K562 (cell line): ENCODE measurements at regions not wholly inside any gene's neighbourhood (a gene's known extent, or its start where the extent isn't known, plus 50 kb on each side); places are given as distances from the start of the nearest gene placed in this dataset.

Source experiments
- ATAC-seq: fragments of 200-7000 bp; cut with Tn5 transposase; 3 replicates; pipeline ENCODE4 v1.9.1; 2020; ENCODE audit warnings: moderate library complexity
- BruUV-seq: library from RNA; stranded (reverse); fragments of 400-500 nt; replicated peaks from 2 replicates; lab custom pipeline; 2021; lab: Mats Ljungman, UMichigan
- CTCF ChIA-PET: fragments of 300-600 bp; formaldehyde crosslinking; extraction: SDS; loops from one replicate; lab custom pipeline; 2021; ENCODE audit warnings: low intra/inter-chr PET ratio; lab: Yijun Ruan, JAX
- POLR2A ChIA-PET: fragments of 300-600, 350-650 bp; sonication (Branson Sonifier 250); formaldehyde crosslinking; extraction: SDS; loops from one replicate; lab custom pipeline; 2021; ENCODE audit warnings: antibody characterized with exemption, inconsistent platforms; lab: Yijun Ruan, JAX
- DNase-seq, 4 experiments: peaks; one replicate each; pipeline versions ENCODE4 v3.0.0 to v3.0.0-alpha.2; 2011 to 2018; ENCODE audit warnings: low spot score in 3 of 4, mixed read lengths in 3 of 4; ENCODE audit errors: extremely low read depth in 1 of 4
- FAIRE-seq: peaks from 2 replicates; lab custom pipeline; 2011; peaks lifted over from hg19 to GRCh38; lab: Jason Lieb, UNC
- H2AFZ ChIP-seq: 2 replicates; pipeline ENCODE4 v1.6.0; 2011; ENCODE audit warnings: low read depth, low read length, control low read depth, inconsistent platforms
- H3K27ac ChIP-seq: fragments of 200-600 bp; 3 replicates; pipeline ENCODE4 v1.8.0; 2011; ENCODE audit warnings: low read depth, mild to moderate bottlenecking, control low read depth, inconsistent platforms, low read length, moderate library complexity, mixed read lengths; ENCODE audit errors: extremely low read depth
- H3K27me3 ChIP-seq, 2 experiments: fragments of 300-600 bp in 1 of 2; 2 replicates in 1 of 2; 3 replicates in 1 of 2; pipeline versions ENCODE4 v1.6.0 to v1.8.0; 2011; ENCODE audit warnings: inconsistent platforms in 2 of 2, low read length in 2 of 2, mild to moderate bottlenecking in 1 of 2, mixed read lengths in 1 of 2, moderate library complexity in 1 of 2; ENCODE audit not compliant: control insufficient read depth in 2 of 2, insufficient read depth in 2 of 2
- H3K36me3 ChIP-seq: fragments of 300-600 bp; 3 replicates; pipeline ENCODE4 v1.8.0; 2011; ENCODE audit warnings: mild to moderate bottlenecking, low read length, inconsistent platforms; ENCODE audit not compliant: control insufficient read depth, insufficient read depth
- H3K4me1 ChIP-seq, 2 experiments: fragments of 200-600 bp in 1 of 2; replicated peaks in 1 of 2; 2 replicates in 1 of 2; 3 replicates in 1 of 2; pipeline versions ENCODE4 v1.5.1 to v1.8.0; 2011; ENCODE audit warnings: inconsistent platforms in 2 of 2, low read length in 2 of 2, mild to moderate bottlenecking in 1 of 2, mixed read lengths in 1 of 2, moderate library complexity in 1 of 2; ENCODE audit not compliant: control insufficient read depth in 2 of 2, insufficient read depth in 2 of 2
- H3K4me2 ChIP-seq: 2 replicates; pipeline ENCODE4 v1.6.1; 2011; ENCODE audit warnings: low read length, control low read depth, inconsistent platforms, mixed read lengths; ENCODE audit not compliant: insufficient read depth
- H3K4me3 ChIP-seq: fragments of 200-600 bp; sonication (generic), shearing (Covaris generic); 2 replicates; pipeline ENCODE4 v1.5.1; 2016; ENCODE audit warnings: control low read depth, inconsistent platforms
- H3K79me2 ChIP-seq: fragments of 200-600 bp; 3 replicates; pipeline ENCODE4 v1.8.0; 2011; ENCODE audit warnings: low read length, inconsistent platforms; ENCODE audit not compliant: control insufficient read depth, insufficient read depth
- H3K9ac ChIP-seq, 2 experiments: 2 replicates each; pipeline versions ENCODE4 v1.6.0 to v1.6.1; 2011; ENCODE audit warnings: low read depth in 2 of 2, low read length in 2 of 2, control low read depth in 1 of 2, inconsistent platforms in 1 of 2, mild to moderate bottlenecking in 1 of 2, mixed read lengths in 1 of 2; ENCODE audit not compliant: insufficient read depth in 1 of 2
- H3K9me1 ChIP-seq: one replicate; pipeline ENCODE4 v1.6.0; 2011; ENCODE audit warnings: inconsistent platforms, mild to moderate bottlenecking, low read length, moderate library complexity; ENCODE audit not compliant: control insufficient read depth, insufficient read depth
- H3K9me3 ChIP-seq: replicated peaks from 2 replicates; pipeline ENCODE4 v1.5.1; 2011; ENCODE audit warnings: low read depth, low read length, inconsistent platforms; ENCODE audit not compliant: control insufficient read depth, insufficient read depth
- H4K20me1 ChIP-seq: replicated peaks from 2 replicates; pipeline ENCODE4 v1.6.1; 2011; ENCODE audit warnings: low read length, inconsistent platforms, mixed read lengths; ENCODE audit not compliant: control insufficient read depth, insufficient read depth
- HMBOX1 ChIP-seq: sonication (generic); IDR thresholded peaks from 2 replicates; pipeline ENCODE4 v1.6.1; 2016
- JUN ChIP-seq, 2 experiments: sonication (generic) in 1 of 2; formaldehyde crosslinking in 1 of 2; IDR thresholded peaks; 2 replicates each; pipeline versions ENCODE4 v1.6.1 to v1.8.0; 2012 to 2022; ENCODE audit warnings: borderline replicate concordance in 2 of 2, mild to moderate bottlenecking in 2 of 2, improper control_type of control experiment in 1 of 2, low read depth in 1 of 2, low read length in 1 of 2, missing genetic modification reagents in 1 of 2
- NR2F6 ChIP-seq: fragments of 450-650 bp; formaldehyde crosslinking; IDR thresholded peaks from 2 replicates; pipeline ENCODE4 v1.4.0; 2020; ENCODE audit warnings: mild to moderate bottlenecking
- PRDM10 ChIP-seq: fragments of 450-650 bp; IDR thresholded peaks from 2 replicates; pipeline ENCODE4 v1.6.1; 2018; ENCODE audit not compliant: partially characterized antibody
- RBM15 ChIP-seq: fragments of 200-400 bp; formaldehyde crosslinking; IDR thresholded peaks from 2 replicates; pipeline ENCODE4 v1.6.1; 2018; ENCODE audit warnings: mild to moderate bottlenecking, low read length, moderate library complexity; ENCODE audit not compliant: insufficient read depth
- RBM22 ChIP-seq: fragments of 200-400 bp; formaldehyde crosslinking; IDR thresholded peaks from 2 replicates; pipeline ENCODE4 v1.6.1; 2018; ENCODE audit warnings: low read length, low read depth; ENCODE audit not compliant: poor library complexity, severe bottlenecking
- SMARCA5 ChIP-seq: fragments of 450-650 bp; IDR thresholded peaks from 2 replicates; pipeline ENCODE4 v1.6.1; 2016
- ZNF551 ChIP-seq: fragments of 250-450 bp; sonication (Bioruptor Pico); IDR thresholded peaks from 2 replicates; pipeline ENCODE4 v1.5.0; 2021; ENCODE audit warnings: mild to moderate bottlenecking, moderate library complexity
- ZNF766 ChIP-seq: fragments of 200-800 bp; sonication (Bioruptor generic); conservative IDR thresholded peaks from 2 replicates; pipeline ENCODE4 v1.6.1; 2016; ENCODE audit warnings: missing genetic modification characterization, missing compliant biosample characterization
- WGBS: fragments of 100-300 bp; shearing (Covaris generic); methylation state at CpG from one replicate; pipeline ENCODE4 v1.1.6; 2016; ENCODE audit warnings: low coverage, mixed read lengths; ENCODE audit not compliant: insufficient coverage; ENCODE audit errors: missing lambda C conversion rate; 5-methylcytosine and 5-hydroxymethylcytosine counted together
- in situ Hi-C: fragments of 300-500 bp; cut with MboI; formaldehyde crosslinking; loops from 4 replicates; pipeline ENCODE4 v1.15.0; 2018; ENCODE audit warnings: inconsistent platforms, mixed read lengths
- intact Hi-C: fragments of 100-400 bp; cut with micrococcal nuclease; formaldehyde crosslinking; loops from 2 replicates; pipeline ENCODE4 v1.14.2; 2022

GRCh38 chr2:51350100-51350499 lies 318.2 kb upstream of the NRXN1 start:
- no peaks in the 10 kb centered on the region for H3K79me2 ChIP-seq
- no peaks in the 10 kb centered on the region for H3K27me3 ChIP-seq
- WGBS, result 0% methylated on average over 1 of the region's 1 CpG
- no TSS peak for BruUV-seq
- ChIA-PET POLR2A (no interaction called here), CTCF (no interaction called here)
- H3K9ac ChIP-seq, result no peak overlapping the region
- no peak overlapping the region for H3K27ac ChIP-seq
- ATAC-seq (no peak), DNase-seq (no peak), FAIRE-seq (no peak)
- no peaks in the 10 kb centered on the region for H3K9me1 ChIP-seq
- no peaks in the 10 kb centered on the region for H3K4me1 ChIP-seq
- H3K4me2 ChIP-seq, result no peak overlapping the region
- H3K4me3 ChIP-seq, result no peak overlapping the region
- no peaks in the 10 kb centered on the region for H3K9me3 ChIP-seq
- H2AFZ ChIP-seq, result no peak overlapping the region
- in situ Hi-C loops (no loop called here), intact Hi-C loops (no loop called here)
- no peaks in the 10 kb centered on the region for H4K20me1 ChIP-seq
- no peak for TF ChIP-seq ZNF551 (CRISPR knock-in tag)
- no peak for TF ChIP-seq SMARCA5
- no peak for TF ChIP-seq NR2F6 (CRISPR knock-in tag)
- no peak for TF ChIP-seq JUN (IDR thresholded peaks at IDR 0.05; ENCODE audit: borderline replicate concordance, low read depth, low read length)
- TF ChIP-seq JUN (CRISPR knock-in tag; IDR thresholded peaks at IDR 0.05; ENCODE audit: borderline replicate concordance), result no peak
- TF ChIP-seq HMBOX1, result no peak
- TF ChIP-seq PRDM10, result no peak
- no peak for TF ChIP-seq RBM22
- no peak for TF ChIP-seq ZNF766 (CRISPR knock-in tag)
- no peak for TF ChIP-seq RBM15
- H3K36me3 ChIP-seq, result no peaks in the 10 kb centered on the region
